Gastroesophageal sphincter (tissue), 4 donors: ENCODE measurements at regions not wholly inside any gene's neighbourhood (a gene's known extent, or its start where the extent isn't known, plus 50 kb on each side); places are given as distances from the start of the nearest gene placed in this dataset.

Source experiments
- ATAC-seq: fragments of 150-250 bp; one replicate; pipeline ENCODE4 v1.9.1; 2016; ENCODE audit warnings: mild to moderate bottlenecking, moderate library complexity
- H3K27ac ChIP-seq, 4 donors: fragments of 200-600 bp; sonication (generic) in 3 of 4; 1 replicate in 3 of 4; 2 replicates in 1 of 4; pipeline ENCODE4 v1.5.1; 2016 to 2019
- H3K27me3 ChIP-seq: fragments of 200-600 bp; sonication (generic); one replicate; pipeline ENCODE4 v1.5.1; 2019
- H3K36me3 ChIP-seq, 2 donors: fragments of 200-600 bp; sonication (generic); one replicate each; pipeline ENCODE4 v1.5.1; 2019; ENCODE audit warnings: control low read depth in 1 of 2
- H3K4me1 ChIP-seq, 3 donors: fragments of 200-600 bp; sonication (generic); 1 replicate in 2 of 3; 2 replicates in 1 of 3; pipeline ENCODE4 v1.5.1; 2016 to 2019; ENCODE audit warnings: control low read depth in 2 of 3
- H3K4me3 ChIP-seq, 2 donors: fragments of 200-600 bp; sonication (generic); one replicate each; pipeline ENCODE4 v1.5.1; 2019; ENCODE audit warnings: mild to moderate bottlenecking in 1 of 2, moderate library complexity in 1 of 2
- H3K9me3 ChIP-seq, 3 donors: fragments of 200-600 bp; sonication (generic); one replicate each; pipeline ENCODE4 v1.5.1; 2017 to 2019; ENCODE audit warnings: control low read depth in 2 of 3
- EP300 ChIP-seq: sonication (generic); formaldehyde crosslinking; IDR thresholded peaks from one replicate; pipeline ENCODE4 v1.6.1; 2017; ENCODE audit warnings: antibody characterized with exemption, mild to moderate bottlenecking
- POLR2A ChIP-seq, 2 donors: fragments of 450-650 bp; IDR thresholded peaks; one replicate each; pipeline ENCODE4 v1.6.1; 2017; ENCODE audit warnings: antibody characterized with exemption in 2 of 2, mild to moderate bottlenecking in 2 of 2, moderate library complexity in 1 of 2
- POLR2AphosphoS5 ChIP-seq: sonication (generic); formaldehyde crosslinking; IDR thresholded peaks from one replicate; pipeline ENCODE4 v1.6.1; 2017; ENCODE audit warnings: antibody characterized with exemption
- WGBS, 2 donors: methylation state at CpG; one replicate each; pipeline ENCODE4 v1.1.5; 2018; ENCODE audit warnings: low coverage in 1 of 2; 5-methylcytosine and 5-hydroxymethylcytosine counted together
- TF ChIP-seq, protein P1 (sequence below), 4 experiments: fragments of 200-600 bp in 2 of 4; fragments of 450-650 bp in 2 of 4; sonication (generic) in 1 of 4; IDR thresholded peaks; one replicate each; pipeline ENCODE4 v1.5.1; 2017 to 2019; ENCODE audit warnings: antibody characterized with exemption in 4 of 4, mild to moderate bottlenecking in 2 of 4, moderate library complexity in 2 of 4

DNA sequence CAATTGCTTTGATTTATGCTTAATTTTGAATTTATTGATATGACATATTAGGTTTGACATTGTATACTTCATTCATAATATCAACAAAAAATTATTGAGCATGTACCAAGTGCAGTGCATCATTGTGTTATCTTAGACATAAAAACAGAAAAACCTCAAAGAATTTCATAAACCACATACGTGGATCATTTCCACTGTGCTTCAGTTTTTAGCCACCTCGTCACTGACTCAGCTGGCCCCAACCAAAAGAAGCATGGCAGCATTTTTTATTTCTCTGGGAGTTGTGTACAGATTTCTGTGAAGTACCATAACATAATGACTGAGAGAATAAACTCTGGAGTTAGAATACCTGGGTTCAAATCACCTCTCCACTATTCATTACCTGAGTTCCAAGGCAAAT, 95.6 kb upstream of the C1orf87 start:
- no peaks in the 10 kb centered on the region for H3K36me3 ChIP-seq
- ATAC-seq = no peak
- H3K4me1 ChIP-seq = no peaks in the 10 kb centered on the region
- no peak overlapping the region for H3K4me3 ChIP-seq
- H3K9me3 ChIP-seq = no peaks in the 10 kb centered on the region
- no peak overlapping the region for H3K27ac ChIP-seq
- TF ChIP-seq EP300 (no peak), POLR2A (IDR thresholded peaks at IDR 0.05) (no peak), POLR2AphosphoS5 (no peak)
- TF ChIP-seq, protein P1, sequence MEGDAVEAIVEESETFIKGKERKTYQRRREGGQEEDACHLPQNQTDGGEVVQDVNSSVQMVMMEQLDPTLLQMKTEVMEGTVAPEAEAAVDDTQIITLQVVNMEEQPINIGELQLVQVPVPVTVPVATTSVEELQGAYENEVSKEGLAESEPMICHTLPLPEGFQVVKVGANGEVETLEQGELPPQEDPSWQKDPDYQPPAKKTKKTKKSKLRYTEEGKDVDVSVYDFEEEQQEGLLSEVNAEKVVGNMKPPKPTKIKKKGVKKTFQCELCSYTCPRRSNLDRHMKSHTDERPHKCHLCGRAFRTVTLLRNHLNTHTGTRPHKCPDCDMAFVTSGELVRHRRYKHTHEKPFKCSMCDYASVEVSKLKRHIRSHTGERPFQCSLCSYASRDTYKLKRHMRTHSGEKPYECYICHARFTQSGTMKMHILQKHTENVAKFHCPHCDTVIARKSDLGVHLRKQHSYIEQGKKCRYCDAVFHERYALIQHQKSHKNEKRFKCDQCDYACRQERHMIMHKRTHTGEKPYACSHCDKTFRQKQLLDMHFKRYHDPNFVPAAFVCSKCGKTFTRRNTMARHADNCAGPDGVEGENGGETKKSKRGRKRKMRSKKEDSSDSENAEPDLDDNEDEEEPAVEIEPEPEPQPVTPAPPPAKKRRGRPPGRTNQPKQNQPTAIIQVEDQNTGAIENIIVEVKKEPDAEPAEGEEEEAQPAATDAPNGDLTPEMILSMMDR (IDR thresholded peaks at IDR 0.05) = no peak
- WGBS, 2 donors = 75 to 94% methylated on average over 2 of the region's 2 CpGs
- no peaks in the 10 kb centered on the region for H3K27me3 ChIP-seq

DNA sequence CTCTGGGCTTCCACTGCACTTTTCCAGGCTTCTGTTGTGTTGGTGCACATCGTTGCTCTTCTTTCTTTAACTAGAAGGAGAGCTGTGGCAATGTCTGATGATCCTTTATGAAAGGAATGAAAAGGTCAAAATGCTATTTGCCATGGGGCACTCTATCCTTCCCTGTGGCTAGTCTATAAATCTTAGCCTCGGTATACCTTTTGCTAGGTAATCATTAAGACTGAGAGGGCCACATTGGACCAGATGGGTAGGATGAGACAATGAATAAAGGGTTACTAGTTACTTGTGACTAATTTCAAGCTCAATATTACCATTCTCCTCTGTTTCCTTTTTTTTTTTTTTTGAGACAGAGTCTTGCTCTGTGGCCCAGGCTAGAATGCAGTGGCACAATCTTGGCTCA, 89.4 kb upstream of the C1orf87 start:
- Histone ChIP-seq H3K4me3 (no peak overlapping the region), H3K27ac (no peak overlapping the region), H3K4me1 (no peaks in the 10 kb centered on the region), H3K27me3 (no peaks in the 10 kb centered on the region), H3K9me3 (no peaks in the 10 kb centered on the region), H3K36me3 (no peaks in the 10 kb centered on the region)
- no peak for ATAC-seq
- TF ChIP-seq POLR2A (IDR thresholded peaks at IDR 0.05) = no peak
- TF ChIP-seq EP300 = no peak
- TF ChIP-seq, protein P1 (IDR thresholded peaks at IDR 0.05) = no peak
- TF ChIP-seq POLR2AphosphoS5 = no peak
- 78 to 86% methylated on average over 2 of the region's 2 CpGs for WGBS, 2 donors

DNA sequence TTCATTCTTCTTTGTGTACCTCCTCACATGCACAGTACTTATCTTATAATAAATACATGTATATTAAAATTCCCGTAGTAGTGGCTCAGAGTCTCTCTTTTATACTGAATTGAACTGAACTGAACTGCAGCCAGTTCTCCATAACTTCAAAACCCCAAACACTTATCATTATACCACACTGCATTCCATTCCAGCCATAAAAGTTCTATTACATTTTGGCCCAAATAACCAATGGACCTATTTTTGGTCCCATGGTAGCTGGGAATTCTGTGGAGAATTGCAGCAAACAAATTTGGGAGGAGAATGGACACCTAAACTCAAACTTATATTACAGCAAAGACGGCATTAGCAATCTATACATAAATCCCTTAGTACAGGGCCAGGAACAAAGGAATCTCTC, 86.6 kb upstream of the C1orf87 start:
- ATAC-seq = no peak
- no peak overlapping the region for H3K27ac ChIP-seq
- no peaks in the 10 kb centered on the region for H3K36me3 ChIP-seq
- no peaks in the 10 kb centered on the region for H3K27me3 ChIP-seq
- WGBS, 2 donors = 75 to 93% methylated on average over 2 of the region's 2 CpGs
- H3K4me1 ChIP-seq = no peaks in the 10 kb centered on the region
- no peak for TF ChIP-seq EP300
- no peak for TF ChIP-seq POLR2AphosphoS5
- no peak for TF ChIP-seq POLR2A (IDR thresholded peaks at IDR 0.05)
- TF ChIP-seq, protein P1 (IDR thresholded peaks at IDR 0.05) = no peak
- H3K4me3 ChIP-seq = no peak overlapping the region
- no peaks in the 10 kb centered on the region for H3K9me3 ChIP-seq

DNA sequence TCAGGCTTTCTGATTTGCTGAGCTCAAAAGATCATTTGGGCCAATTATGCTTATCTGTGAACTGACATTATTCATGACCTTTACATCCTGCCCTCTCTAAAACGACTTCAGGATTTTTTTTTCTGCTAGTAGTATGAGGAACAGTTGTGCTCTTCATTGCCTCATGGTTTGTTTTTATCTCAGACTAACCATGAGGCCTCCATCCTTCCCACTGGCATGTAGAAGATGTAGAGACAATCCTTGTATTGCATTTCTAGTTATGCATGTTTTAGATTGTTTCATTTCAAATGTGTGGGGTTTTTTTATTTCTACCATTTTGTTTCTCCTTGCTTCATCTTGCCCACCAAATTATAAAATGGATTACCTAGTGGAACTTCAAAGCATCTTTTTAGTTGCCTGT, 82.8 kb upstream of the C1orf87 start:
- WGBS, 2 donors = 21 to 57% methylated on average over 1 of the region's 1 CpG
- TF ChIP-seq POLR2A (IDR thresholded peaks at IDR 0.05) = no peak
- TF ChIP-seq EP300 = no peak
- TF ChIP-seq POLR2AphosphoS5 = no peak
- TF ChIP-seq, protein P1 (IDR thresholded peaks at IDR 0.05) = no peak
- H3K36me3 ChIP-seq = no peaks in the 10 kb centered on the region
- no peak overlapping the region for H3K4me3 ChIP-seq
- H3K27ac ChIP-seq = no peak overlapping the region
- no peaks in the 10 kb centered on the region for H3K9me3 ChIP-seq
- no peaks in the 10 kb centered on the region for H3K4me1 ChIP-seq
- no peaks in the 10 kb centered on the region for H3K27me3 ChIP-seq
- ATAC-seq = no peak

DNA sequence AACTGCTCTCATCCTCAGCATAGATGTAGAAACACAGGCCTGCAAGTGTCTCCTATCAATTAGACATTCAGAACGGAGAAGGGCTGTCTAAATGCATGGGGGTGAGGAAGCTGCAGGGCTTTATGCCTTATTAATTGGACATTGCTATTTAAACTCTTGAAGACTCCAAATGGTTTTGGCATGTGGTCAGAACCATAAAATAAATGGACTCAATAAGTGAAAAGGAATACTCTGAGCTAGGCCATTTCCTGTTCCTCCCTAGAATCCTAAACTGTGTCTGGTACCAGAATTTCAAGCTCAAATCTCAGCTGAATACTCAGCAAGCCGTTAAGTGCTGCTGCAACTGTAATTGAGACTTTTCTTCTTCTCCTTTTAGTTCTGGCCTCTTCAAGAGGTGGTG, 80.4 kb upstream of the C1orf87 start:
- no peak for TF ChIP-seq EP300
- TF ChIP-seq, protein P1 (IDR thresholded peaks at IDR 0.05) = no peak
- TF ChIP-seq POLR2A (IDR thresholded peaks at IDR 0.05) = no peak
- TF ChIP-seq POLR2AphosphoS5 = no peak
- H3K27ac ChIP-seq = no peak overlapping the region
- no peaks in the 10 kb centered on the region for H3K9me3 ChIP-seq
- WGBS, 2 donors = 65 to 88% methylated on average over 1 to 2 of the region's 2 CpGs
- ATAC-seq = no peak
- H3K27me3 ChIP-seq = no peaks in the 10 kb centered on the region
- no peaks in the 10 kb centered on the region for H3K4me1 ChIP-seq
- H3K4me3 ChIP-seq = no peak overlapping the region
- no peaks in the 10 kb centered on the region for H3K36me3 ChIP-seq
